HG03175 (cell line): ENCODE measurements at regions not wholly inside any gene's neighbourhood (a gene's known extent, or its start where the extent isn't known, plus 50 kb on each side); places are given as distances from the start of the nearest gene placed in this dataset.
A peak's percentile ranks its signal among the peaks of the same experiment; 100 is the strongest.
"Not testable (repeated sequence)": the region's sequence is repeated elsewhere in the genome, so short reads cannot be mapped to it uniquely, and the experiment has no call there.

Experiments
- ATAC-seq: cut with Tn5 transposase; IDR thresholded peaks from one replicate; pipeline ENCODE4 v1.9.1; 2021; ENCODE audit warnings: mild to moderate bottlenecking, moderate library complexity; ENCODE audit not compliant: unreplicated experiment

DNA sequence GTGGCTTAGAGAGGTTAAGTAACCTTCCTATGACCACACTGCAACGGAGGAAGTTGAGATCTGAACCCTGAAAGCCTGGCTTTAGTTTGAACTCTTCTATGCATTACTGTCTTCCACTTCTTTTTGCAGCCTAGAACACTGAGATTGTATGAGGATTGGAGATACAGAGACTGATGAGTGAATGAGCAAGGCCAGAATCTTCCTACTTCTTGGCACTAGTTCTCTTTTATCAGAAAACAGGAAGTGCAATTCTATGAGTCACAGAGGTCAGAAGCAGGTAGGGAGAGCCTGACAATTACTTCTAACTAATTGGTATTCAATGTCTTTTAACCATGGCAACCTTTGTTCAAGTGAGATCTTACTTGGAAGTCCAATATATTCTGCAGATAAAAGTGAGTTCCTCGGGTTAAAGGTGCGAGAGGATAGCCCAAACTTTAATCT lies 219.0 kb downstream of the SHQ1 start:
- peak; percentile 66 for ATAC-seq

GRCh38 chr3:72628065-72628464 lies 220.2 kb downstream of the SHQ1 start:
- ATAC-seq = no peak

DNA sequence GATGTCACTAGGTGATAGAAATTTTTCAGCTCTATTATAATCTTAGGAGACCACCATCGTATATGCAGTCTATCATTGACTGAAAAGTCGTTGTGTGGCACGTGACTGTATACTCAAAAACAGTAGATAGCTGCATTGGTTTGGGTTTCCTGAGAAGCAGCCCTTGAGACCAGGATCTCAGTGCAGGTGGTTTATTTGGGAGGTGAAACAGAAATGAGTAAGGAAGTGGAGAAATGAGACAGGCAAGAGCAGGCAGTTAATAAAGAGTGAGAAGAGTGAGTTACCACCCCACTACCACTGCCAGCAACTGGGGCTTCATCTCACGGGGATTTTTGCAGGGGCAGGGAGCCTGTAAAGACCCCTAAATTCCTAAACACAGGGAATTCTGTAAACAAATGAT lies 221.0 kb downstream of the SHQ1 start:
- no peak for ATAC-seq

DNA sequence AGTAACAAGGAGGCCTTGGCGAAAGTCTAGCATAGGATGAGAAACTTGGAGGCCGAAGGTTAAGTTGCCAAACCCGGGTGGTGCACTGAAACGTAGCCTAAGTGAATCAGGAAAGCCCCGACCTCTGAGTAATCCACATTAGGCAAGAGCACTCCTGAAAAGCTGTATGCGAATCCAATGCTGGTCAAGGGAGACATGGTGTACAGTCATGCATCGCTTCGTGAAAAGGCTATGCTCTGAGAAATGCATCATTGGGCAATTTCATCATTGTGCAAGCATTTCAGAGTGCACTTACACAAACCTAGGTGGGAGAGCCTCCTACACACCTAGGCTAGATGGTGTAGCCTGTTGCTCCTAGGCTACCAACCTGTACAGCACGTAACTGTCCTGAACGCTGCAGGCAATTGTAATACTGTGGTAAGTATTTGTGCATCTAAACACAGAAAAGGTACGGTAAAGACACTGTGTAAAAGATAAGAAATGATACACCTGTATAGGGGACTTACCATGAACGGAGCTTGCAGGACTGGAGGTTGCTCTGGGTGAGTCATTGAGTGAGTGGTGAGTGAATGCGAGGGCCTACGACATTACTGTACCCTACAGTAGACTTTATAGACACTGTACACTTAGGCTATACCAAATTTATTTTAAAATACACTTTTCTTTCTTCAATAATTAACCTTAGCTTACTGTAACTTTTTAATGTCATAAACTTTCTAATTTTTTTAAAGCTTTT lies 222.5 kb downstream of the SHQ1 start:
- ATAC-seq = no peak

DNA sequence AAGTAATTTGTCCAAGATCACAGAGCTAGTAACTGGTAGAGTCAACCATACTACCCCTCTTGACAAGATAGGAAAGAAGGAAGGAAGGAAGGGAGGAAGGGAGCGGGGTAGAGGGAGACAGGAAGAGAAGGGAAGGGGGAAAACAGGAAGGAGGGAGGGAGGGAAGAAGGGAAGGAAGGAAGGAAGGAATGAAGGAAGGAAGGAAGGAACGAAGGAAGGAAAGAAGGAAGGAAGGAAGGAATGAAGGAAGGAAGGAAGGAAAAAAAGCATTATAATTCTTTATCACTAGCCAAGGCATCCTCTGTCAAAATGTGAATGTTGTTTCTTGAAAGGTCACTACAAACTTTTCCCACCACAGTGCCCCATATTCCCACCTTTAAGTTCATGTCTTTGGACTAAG lies 223.6 kb downstream of the SHQ1 start:
- ATAC-seq = no peak

- no peak for ATAC-seq
Observed at GRCh38 chr3:72618739-72619138, 229.5 kb downstream of the SHQ1 start.

DNA sequence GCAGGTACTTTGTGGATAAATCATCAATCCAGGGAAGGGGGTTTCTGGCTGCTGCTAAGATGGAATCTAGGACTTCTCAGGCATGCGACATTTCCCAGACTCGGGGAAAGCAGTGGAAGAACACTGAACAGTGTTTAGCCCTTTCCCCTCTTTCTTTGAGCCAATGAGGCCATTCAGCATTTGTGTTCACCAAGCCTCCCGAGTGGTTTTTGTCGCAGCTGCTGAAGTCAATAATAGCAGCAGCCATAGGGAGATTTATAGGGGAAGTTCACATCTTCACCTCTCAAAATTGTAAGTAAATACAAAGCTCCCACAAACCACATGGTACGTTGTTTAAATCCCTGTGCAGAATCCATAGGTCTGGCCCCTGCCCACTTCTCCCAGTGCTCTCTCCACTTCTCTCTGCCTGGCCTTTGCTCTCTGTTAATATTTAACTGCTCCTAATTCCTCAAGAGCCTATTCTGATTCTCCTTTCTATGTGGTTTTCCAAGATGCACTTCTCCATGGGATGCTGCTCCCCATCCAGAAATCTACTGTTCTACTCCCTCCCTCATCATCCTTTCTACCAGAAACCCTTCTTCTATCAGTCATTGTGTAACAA lies 230.7 kb downstream of the SHQ1 start:
- ATAC-seq = no peak

GRCh38 chr3:72615776-72616175 lies 232.5 kb downstream of the SHQ1 start:
- no peak for ATAC-seq

DNA sequence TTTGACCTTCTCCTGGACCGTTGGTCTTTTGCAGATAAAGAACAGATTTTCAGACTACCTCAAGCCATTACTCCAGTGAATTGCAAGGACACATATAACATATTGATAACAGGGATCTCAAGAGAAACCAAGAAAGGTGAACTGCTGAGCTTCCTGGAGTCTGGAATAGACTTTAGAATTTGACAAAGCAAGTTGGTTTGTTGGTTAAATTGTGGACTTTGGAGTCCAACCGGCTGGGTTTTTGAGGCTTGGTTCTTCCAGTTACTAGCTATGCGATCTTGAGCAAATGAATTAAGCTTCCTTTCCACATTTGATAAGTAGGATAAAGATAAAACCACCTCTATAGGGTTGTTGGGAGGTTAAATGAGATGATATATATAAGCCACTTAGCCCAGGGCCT lies 233.1 kb downstream of the SHQ1 start:
- ATAC-seq = no peak

DNA sequence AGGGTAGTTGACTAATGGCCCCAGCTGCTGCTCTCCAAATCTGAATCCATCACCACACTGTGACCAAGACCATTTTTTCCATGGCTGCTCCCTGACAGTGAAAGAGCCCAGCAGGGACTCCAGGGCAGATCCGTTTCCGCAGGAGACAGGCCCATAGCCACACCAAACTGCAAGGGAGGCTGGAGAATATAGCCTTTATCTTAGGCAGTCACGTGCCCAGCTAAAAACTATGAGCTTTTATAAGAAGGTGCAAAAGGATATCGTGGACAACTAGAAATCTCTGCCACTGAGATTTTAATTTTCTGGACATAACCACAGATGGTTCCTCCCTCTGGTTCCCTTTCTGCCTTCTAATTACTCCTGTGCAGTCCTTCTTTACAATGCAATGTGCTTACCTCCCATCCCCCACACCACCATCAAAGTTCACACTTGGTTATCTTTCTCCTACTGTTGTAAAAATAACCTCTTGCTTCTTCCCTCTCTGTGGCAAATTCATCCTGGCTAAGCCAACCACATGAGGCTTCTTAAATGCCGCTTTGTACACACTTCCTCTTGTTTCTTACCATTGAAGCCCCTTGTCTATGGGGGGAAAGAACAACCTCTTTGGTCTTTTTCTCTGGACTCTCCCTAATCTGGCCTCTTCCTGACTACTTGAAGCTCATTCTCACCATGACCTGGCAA lies 233.7 kb downstream of the SHQ1 start:
- no peak for ATAC-seq

DNA sequence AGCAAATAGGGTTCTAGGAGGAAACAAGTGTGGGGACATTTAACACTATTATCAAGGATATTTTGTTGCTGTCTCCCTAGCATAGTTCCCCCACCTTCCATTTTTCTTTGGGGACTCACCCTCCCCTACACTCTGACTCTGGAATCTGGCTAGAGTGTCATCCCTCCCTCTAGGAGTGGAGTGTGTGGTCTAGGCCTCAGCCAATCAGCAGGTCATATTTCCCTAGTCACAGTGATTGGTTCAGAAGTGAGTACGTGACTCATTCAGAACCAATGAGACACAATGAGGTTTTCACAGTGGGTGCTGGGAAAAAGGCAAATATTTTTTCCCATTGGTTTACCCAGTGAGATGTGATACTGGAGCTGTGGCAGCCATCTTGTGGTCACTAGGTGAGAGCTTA lies 234.4 kb downstream of the SHQ1 start:
- ATAC-seq = no peak

DNA sequence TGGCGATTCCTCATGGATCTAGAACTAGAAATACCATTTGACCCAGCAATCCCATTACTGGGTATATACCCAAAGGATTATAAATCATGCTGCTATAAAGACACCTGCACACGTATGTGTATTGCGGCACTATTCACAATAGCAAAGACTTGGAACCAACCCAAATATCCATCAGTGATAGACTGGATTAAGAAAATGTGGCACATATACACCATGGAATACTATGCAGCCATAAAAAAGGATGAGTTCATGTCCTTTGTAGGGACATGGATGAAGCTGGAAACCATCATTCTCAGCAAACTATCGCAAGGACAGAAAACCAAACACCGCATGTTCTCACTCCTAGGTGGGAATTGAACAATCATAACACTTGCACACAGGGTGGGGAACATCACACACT lies 239.1 kb downstream of the SHQ1 start:
- not testable (repeated sequence) for ATAC-seq

GRCh38 chr3:72606005-72606800 lies 242.0 kb downstream of the SHQ1 start:
- ATAC-seq = no peak

GRCh38 chr3:72604328-72604727 lies 243.9 kb downstream of the SHQ1 start:
- ATAC-seq = no peak

DNA sequence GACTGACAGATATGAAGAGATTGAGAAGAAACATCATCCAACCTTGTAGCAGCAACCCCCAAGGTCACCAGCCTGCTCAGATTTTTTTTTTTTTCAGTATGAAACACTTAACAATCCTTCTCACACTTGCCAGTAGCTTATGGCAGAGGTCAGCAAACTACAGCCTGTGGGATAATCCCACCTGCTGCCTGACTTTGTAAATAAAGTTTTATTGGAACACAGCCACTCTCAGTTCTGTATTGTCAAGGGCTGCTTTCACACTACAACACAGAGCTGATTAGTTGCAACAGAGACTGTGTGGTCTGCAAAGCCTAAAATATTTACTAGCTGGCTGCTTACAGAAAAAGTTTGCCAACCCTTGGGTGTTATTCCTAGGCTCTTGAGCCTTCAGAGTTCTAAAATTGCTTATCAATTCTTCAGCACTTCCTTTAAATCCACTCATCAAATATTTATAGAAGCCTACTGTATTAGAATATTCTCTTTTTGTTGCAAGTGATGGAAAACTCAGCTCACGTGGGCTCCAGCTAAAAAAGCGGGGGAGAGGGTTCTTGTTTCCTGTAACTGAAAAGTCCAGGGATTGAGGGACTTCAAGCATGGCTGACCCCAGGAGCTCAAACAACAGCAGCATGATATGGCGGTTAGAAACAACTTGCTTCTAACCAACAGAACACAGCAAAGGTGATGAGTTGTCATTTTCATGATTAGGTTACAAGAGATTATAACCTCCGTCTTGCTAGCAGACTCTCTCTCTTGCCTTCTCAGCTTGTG lies 246.1 kb downstream of the SHQ1 start:
- ATAC-seq = no peak

DNA sequence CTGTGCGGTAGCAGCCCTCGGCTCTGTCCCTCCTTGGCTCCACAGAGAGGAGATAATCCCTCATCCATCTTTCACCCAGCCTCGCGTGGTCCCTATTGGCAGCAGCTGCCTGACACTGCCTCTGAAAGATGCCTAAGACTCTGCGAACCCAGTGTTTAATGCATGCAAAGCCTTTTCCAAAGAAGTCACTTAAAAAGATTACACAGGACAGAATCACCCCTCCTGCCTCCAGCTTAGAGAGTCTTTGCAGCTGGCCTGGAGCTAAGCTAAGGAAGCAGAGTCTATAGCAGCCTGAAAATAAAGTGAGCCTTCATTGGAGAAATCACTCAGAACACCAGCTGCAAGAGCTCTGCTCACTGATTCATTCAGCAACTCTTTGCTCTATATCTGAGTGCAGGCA lies 247.2 kb downstream of the SHQ1 start:
- ATAC-seq = no peak

- ATAC-seq = no peak
Observed at GRCh38 chr3:72597756-72598195, 250.5 kb downstream of the SHQ1 start.

DNA sequence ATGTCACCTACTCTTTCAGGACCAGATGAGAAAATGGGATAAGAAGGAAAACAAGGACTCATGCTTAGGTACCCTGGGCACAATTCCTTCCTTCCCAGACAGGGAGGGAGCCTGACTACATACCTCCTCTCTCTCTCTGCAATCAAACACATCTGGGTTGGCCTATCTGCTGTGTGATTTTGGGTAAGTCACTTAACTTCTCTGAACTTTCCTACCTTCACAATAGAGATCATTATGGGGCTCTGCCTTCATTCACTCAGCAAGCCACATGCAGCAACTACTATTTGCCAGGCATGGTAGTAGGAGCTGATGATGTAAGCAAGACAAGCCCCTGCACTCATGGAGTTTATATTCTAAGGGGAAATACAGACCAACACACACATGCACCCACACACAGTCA lies 251.2 kb downstream of the SHQ1 start:
- ATAC-seq = no peak

DNA sequence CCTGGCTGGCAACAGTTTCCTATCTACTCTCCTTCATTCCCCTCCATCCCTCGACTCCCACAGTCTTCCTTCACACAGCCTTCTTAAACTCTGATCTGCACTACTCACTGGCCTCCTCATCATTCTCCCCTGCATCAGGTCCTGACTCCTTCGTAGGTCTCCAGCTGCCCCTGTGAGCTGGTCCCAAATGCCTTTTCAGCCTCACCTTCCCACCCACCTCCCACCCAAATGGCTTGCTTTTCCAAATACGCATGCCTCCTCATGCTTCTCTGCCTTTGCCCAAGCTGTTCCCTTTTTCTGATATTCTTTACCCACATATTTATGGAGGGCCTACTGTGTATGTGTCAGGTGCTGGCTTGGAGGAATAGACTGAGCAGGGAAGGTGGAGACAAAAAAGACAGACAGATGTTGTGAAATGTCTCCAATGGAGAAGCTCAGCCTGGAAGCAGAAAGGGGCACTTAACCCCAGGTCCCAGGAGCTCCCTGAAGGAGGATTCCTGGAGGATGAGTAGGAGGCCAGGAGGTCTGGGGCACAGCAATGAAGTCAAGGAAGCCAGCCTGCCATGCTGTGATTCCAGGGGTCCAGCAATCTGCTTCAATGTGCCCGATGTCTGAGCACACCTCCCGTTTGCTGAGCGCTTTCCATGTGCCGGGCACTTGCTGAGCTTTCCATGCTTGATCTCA lies 252.2 kb downstream of the SHQ1 start:
- no peak for ATAC-seq

DNA sequence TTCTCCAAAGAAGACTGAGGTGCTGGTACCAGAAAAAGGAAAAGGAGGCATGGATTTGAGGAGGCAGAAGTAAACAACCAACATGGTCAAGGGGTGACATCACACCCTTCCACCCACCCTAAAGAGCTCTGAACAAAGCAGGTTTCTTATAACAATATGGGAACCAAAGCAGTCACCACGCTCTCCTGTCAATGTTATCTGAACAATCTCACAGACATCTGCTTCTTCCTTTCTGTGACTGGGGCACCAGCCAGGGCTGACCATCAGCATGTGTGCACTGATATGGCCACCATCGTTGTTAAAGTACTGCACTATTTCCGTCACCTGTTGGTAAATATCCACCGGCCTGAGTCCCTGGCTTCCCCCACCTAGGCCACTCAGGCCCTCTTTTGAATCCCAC lies 252.9 kb downstream of the SHQ1 start:
- no peak for ATAC-seq
